ENCODE measurements at regions not wholly inside any gene's neighbourhood (a gene's known extent, or its start where the extent isn't known, plus 50 kb on each side); places are given as distances from the start of the nearest gene placed in this dataset.

DNA sequence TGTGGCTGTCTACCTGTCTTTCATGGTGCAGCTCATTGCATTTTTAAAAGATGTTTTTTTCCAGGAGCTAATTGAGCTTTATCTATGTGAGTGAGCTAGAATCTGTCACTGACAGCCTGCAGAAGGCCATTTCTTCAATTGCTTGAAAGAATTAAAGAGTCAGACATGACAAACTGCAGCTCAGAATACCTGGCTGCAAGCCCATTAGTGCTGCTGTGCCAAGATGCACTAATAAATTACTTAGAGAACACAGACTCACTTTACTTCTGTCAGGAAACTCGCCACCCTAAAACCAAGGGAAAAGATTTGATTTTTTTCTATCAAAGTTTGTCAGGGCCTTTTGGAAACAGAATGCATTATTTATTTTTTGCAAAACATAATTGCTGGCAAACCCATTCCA is 368.3 kb downstream of the CAAP1 start:
- DNase-seq (ENCODE audit: low read depth, low spot score) (no peak), ATAC-seq (no peak)
- Histone ChIP-seq H3K4me1 (ENCODE audit: control insufficient read depth, insufficient read depth, low read length) (no peaks in the 10 kb centered on the region), H3K9me3 (ENCODE audit: control insufficient read depth, insufficient read depth, low read depth, low read length) (no peaks in the 10 kb centered on the region), H3K27ac (ENCODE audit: low read length) (no peak overlapping the region), H3K36me3 (ENCODE audit: control insufficient read depth, insufficient read depth, low read length) (no peaks in the 10 kb centered on the region), H3K4me3 (ENCODE audit: low read depth in 2 of 2, low read length in 2 of 2) (no peak overlapping the region), H3K27me3 (ENCODE audit: control insufficient read depth, insufficient read depth, low read length) (no peaks in the 10 kb centered on the region)
- no TSS peak for BruUV-seq (replicated peaks)
- TF ChIP-seq TCF7L2 (IDR thresholded peaks at IDR 0.05; ENCODE audit: low read depth, low read length) (no peak), POLR2AphosphoS5 (IDR thresholded peaks at IDR 0.05; ENCODE audit: low read depth, low read length) (no peak), CTCF (IDR thresholded peaks at IDR 0.05) (no peak), SIN3A (IDR thresholded peaks at IDR 0.05; ENCODE audit: borderline replicate concordance, insufficient read depth, low read depth, low read length) (no peak)
- TF ChIP-seq, protein P1, sequence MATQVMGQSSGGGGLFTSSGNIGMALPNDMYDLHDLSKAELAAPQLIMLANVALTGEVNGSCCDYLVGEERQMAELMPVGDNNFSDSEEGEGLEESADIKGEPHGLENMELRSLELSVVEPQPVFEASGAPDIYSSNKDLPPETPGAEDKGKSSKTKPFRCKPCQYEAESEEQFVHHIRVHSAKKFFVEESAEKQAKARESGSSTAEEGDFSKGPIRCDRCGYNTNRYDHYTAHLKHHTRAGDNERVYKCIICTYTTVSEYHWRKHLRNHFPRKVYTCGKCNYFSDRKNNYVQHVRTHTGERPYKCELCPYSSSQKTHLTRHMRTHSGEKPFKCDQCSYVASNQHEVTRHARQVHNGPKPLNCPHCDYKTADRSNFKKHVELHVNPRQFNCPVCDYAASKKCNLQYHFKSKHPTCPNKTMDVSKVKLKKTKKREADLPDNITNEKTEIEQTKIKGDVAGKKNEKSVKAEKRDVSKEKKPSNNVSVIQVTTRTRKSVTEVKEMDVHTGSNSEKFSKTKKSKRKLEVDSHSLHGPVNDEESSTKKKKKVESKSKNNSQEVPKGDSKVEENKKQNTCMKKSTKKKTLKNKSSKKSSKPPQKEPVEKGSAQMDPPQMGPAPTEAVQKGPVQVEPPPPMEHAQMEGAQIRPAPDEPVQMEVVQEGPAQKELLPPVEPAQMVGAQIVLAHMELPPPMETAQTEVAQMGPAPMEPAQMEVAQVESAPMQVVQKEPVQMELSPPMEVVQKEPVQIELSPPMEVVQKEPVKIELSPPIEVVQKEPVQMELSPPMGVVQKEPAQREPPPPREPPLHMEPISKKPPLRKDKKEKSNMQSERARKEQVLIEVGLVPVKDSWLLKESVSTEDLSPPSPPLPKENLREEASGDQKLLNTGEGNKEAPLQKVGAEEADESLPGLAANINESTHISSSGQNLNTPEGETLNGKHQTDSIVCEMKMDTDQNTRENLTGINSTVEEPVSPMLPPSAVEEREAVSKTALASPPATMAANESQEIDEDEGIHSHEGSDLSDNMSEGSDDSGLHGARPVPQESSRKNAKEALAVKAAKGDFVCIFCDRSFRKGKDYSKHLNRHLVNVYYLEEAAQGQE (IDR thresholded peaks at IDR 0.05; ENCODE audit: insufficient read depth in 1 of 2, low read depth in 2 of 2, low read length in 1 of 2): no peak
- in situ Hi-C loops (cut with HindIII; ENCODE audit: low pct_unique_long_range_greater_than_20kb, low sequenced_read_pairs) (no loop called here), intact Hi-C loops (cut with micrococcal nuclease; ENCODE audit: unreplicated experiment) (no loop called here)
- ChIA-PET POLR2A (no interaction called here), CTCF (no interaction called here)

DNA sequence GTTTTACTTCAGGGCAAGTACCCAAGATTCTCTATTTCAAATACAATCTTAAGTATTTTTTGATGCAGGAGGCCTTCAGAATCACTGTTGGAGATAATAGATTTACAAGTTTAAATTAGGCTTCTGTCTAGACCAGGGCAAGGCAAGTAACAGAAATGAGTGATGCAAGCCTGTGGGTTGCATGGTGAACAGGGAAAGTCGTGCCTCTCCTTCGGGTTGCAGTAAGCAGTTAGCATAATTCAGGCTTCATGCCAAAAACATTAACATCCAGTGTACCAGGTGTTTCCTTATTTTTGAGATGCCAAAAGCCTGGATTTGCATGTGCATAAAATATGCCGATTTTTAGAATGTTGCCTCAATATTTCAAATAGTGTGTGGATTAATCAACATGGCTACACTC is 369.0 kb downstream of the CAAP1 start:
- intact Hi-C loops (cut with micrococcal nuclease; ENCODE audit: unreplicated experiment): no loop called here
- no TSS peak for BruUV-seq (replicated peaks)
- no peak for ATAC-seq
- H3K36me3 ChIP-seq (ENCODE audit: control insufficient read depth, insufficient read depth, low read length): no peaks in the 10 kb centered on the region
- H3K4me1 ChIP-seq (ENCODE audit: control insufficient read depth, insufficient read depth, low read length): no peaks in the 10 kb centered on the region
- in situ Hi-C loops (cut with HindIII; ENCODE audit: low pct_unique_long_range_greater_than_20kb, low sequenced_read_pairs): no loop called here
- H3K27me3 ChIP-seq (ENCODE audit: control insufficient read depth, insufficient read depth, low read length): no peaks in the 10 kb centered on the region
- H3K9me3 ChIP-seq (ENCODE audit: control insufficient read depth, insufficient read depth, low read depth, low read length): no peaks in the 10 kb centered on the region
- H3K4me3 ChIP-seq (ENCODE audit: low read depth in 2 of 2, low read length in 2 of 2): no peak overlapping the region
- DNase-seq (ENCODE audit: low read depth, low spot score): no peak
- H3K27ac ChIP-seq (ENCODE audit: low read length): no peak overlapping the region
- CTCF ChIA-PET: no interaction called here
- TF ChIP-seq TCF7L2 (IDR thresholded peaks at IDR 0.05; ENCODE audit: low read depth, low read length) (no peak), CTCF (IDR thresholded peaks at IDR 0.05) (no peak), SIN3A (IDR thresholded peaks at IDR 0.05; ENCODE audit: borderline replicate concordance, insufficient read depth, low read depth, low read length) (no peak), POLR2AphosphoS5 (IDR thresholded peaks at IDR 0.05; ENCODE audit: low read depth, low read length) (no peak)
- POLR2A ChIA-PET: no interaction called here
